MM.1S (cell line): ENCODE measurements at regions not wholly inside any gene's neighbourhood (a gene's known extent, or its start where the extent isn't known, plus 50 kb on each side); places are given as distances from the start of the nearest gene placed in this dataset.

Source experiments
- DNase-seq: peaks from one replicate; pipeline ENCODE4 v3.0.0-alpha.2; 2015
- H2AFZ ChIP-seq: fragments of 300-600 bp; sonication (generic); 2 replicates; pipeline ENCODE4 v1.6.0; 2016; ENCODE audit warnings: antibody characterized with exemption, low read length
- H3F3A ChIP-seq: fragments of 300-600 bp; sonication (generic); 2 replicates; pipeline ENCODE4 v1.6.1; 2016; ENCODE audit warnings: mild to moderate bottlenecking, antibody characterized with exemption, low read length, moderate library complexity, mixed read lengths; ENCODE audit not compliant: insufficient read depth
- H3K27ac ChIP-seq: fragments of 300-600 bp; sonication (generic); 2 replicates; pipeline ENCODE4 v1.5.1; 2016; ENCODE audit warnings: mild to moderate bottlenecking, low read length
- H3K27me3 ChIP-seq: fragments of 300-600 bp; sonication (generic); replicated peaks from 2 replicates; pipeline ENCODE4 v1.6.0; 2016; ENCODE audit warnings: low read length; ENCODE audit not compliant: insufficient read depth
- H3K36me3 ChIP-seq: fragments of 300-600 bp; sonication (generic); replicated peaks from 2 replicates; pipeline ENCODE4 v1.6.1; 2016; ENCODE audit warnings: mild to moderate bottlenecking, low read length, mixed read lengths; ENCODE audit not compliant: insufficient read depth
- H3K4me1 ChIP-seq: fragments of 300-600 bp; sonication (generic); 2 replicates; pipeline ENCODE4 v1.6.1; 2016; ENCODE audit warnings: low read length, mixed read lengths
- H3K4me2 ChIP-seq: fragments of 300-600 bp; sonication (generic); 2 replicates; pipeline ENCODE4 v1.6.0; 2016; ENCODE audit warnings: low read depth, low read length
- H3K4me3 ChIP-seq: fragments of 300-600 bp; sonication (generic); 2 replicates; pipeline ENCODE4 v1.5.1; 2016; ENCODE audit warnings: low read length, mixed read lengths
- H3K79me2 ChIP-seq: fragments of 300-600 bp; sonication (generic); 2 replicates; pipeline ENCODE4 v1.6.1; 2016; ENCODE audit warnings: mixed run types, low read length, mixed read lengths
- H3K9ac ChIP-seq: fragments of 300-600 bp; sonication (generic); 2 replicates; pipeline ENCODE4 v1.6.1; 2016; ENCODE audit warnings: low read length, mixed read lengths
- H3K9me2 ChIP-seq: fragments of 300-600 bp; sonication (generic); replicated peaks from 2 replicates; pipeline ENCODE4 v1.6.1; 2016; ENCODE audit warnings: mild to moderate bottlenecking, low read length, mixed read lengths; ENCODE audit not compliant: insufficient read depth
- H3K9me3 ChIP-seq: fragments of 300-600 bp; sonication (generic); replicated peaks from 2 replicates; pipeline ENCODE4 v1.6.1; 2016; ENCODE audit warnings: mild to moderate bottlenecking, low read length, mixed read lengths; ENCODE audit not compliant: insufficient read depth
- H4K20me1 ChIP-seq: fragments of 300-600 bp; sonication (generic); 2 replicates; pipeline ENCODE4 v1.6.1; 2016; ENCODE audit warnings: mild to moderate bottlenecking, low read length, moderate library complexity, mixed read lengths; ENCODE audit not compliant: insufficient read depth
- EZH2 ChIP-seq: fragments of 300-600 bp; sonication (generic); optimal IDR thresholded peaks from 2 replicates; pipeline ENCODE3; 2017; ENCODE audit warnings: low read depth, mild to moderate bottlenecking, antibody characterized with exemption, low read length, mixed read lengths
- EZH2phosphoT487 ChIP-seq: fragments of 300-600 bp; sonication (generic); IDR thresholded peaks from 2 replicates; pipeline ENCODE4 v1.6.1; 2018; ENCODE audit warnings: antibody characterized with exemption, low read length
- TF ChIP-seq, protein P1 (sequence below): fragments of 300-600 bp; sonication (generic); IDR thresholded peaks from 2 replicates; pipeline ENCODE4 v1.5.1; 2016; ENCODE audit warnings: antibody characterized with exemption, low read length, mixed read lengths

DNA sequence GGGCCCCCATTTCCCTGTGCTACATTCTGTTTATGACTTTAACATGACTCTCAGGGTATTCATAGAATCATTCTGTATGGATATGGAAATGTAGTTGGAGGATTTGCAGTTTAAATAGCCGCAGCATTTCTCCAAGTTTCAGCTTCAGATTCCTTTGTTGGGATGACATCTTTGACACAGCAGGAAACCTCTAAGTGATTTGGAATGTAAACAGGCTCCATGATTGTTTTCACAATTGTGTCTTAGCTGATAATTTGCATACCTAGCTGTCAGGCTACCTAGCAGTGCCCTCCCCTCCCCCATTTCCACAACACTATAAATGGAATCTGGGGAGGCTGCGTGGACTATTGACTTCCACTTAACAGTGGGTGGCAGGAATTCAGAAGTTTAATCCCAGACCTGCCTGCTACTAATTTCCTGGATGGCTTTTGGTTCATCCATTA is 290.2 kb downstream of the HLX start:
- no peaks in the 10 kb centered on the region for H3K27me3 ChIP-seq
- no peaks in the 10 kb centered on the region for H3K79me2 ChIP-seq
- no peaks in the 10 kb centered on the region for H3K9me2 ChIP-seq
- H2AFZ ChIP-seq: no peak overlapping the region
- H3K4me3 ChIP-seq: no peak overlapping the region
- no peak overlapping the region for H3K27ac ChIP-seq
- H4K20me1 ChIP-seq: no peaks in the 10 kb centered on the region
- no peaks in the 10 kb centered on the region for H3K9me3 ChIP-seq
- no peaks in the 10 kb centered on the region for H3K4me1 ChIP-seq
- TF ChIP-seq EZH2phosphoT487 (no peak), EZH2 (no peak)
- TF ChIP-seq, protein P1, sequence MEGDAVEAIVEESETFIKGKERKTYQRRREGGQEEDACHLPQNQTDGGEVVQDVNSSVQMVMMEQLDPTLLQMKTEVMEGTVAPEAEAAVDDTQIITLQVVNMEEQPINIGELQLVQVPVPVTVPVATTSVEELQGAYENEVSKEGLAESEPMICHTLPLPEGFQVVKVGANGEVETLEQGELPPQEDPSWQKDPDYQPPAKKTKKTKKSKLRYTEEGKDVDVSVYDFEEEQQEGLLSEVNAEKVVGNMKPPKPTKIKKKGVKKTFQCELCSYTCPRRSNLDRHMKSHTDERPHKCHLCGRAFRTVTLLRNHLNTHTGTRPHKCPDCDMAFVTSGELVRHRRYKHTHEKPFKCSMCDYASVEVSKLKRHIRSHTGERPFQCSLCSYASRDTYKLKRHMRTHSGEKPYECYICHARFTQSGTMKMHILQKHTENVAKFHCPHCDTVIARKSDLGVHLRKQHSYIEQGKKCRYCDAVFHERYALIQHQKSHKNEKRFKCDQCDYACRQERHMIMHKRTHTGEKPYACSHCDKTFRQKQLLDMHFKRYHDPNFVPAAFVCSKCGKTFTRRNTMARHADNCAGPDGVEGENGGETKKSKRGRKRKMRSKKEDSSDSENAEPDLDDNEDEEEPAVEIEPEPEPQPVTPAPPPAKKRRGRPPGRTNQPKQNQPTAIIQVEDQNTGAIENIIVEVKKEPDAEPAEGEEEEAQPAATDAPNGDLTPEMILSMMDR: no peak
- DNase-seq: no peak
- no peak overlapping the region for H3K4me2 ChIP-seq
- H3K9ac ChIP-seq: no peak overlapping the region
- no peaks in the 10 kb centered on the region for H3K36me3 ChIP-seq
- H3F3A ChIP-seq: no peaks in the 10 kb centered on the region

DNA sequence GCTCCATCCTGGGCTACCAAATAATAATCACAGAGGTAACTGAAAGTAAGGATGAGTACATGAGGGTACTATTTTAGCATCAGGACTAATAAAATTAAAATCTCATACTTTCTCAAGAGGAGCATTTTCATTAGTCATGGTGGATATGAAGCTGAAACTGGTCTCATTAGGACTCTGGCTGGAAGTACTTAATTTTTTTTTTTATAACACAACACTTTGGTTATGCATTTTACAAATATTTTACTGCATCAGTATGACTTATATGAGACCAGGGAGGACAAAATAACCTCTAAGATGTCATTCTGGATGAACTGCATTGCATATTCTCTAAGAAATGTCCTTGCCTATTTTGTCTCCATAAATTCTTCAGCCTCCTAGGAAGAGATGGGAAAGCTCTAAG is 290.9 kb downstream of the HLX start:
- Histone ChIP-seq H3K27me3 (no peaks in the 10 kb centered on the region), H3K9me3 (no peaks in the 10 kb centered on the region), H3K9ac (no peak overlapping the region), H3K36me3 (no peaks in the 10 kb centered on the region), H3K4me1 (no peaks in the 10 kb centered on the region), H2AFZ (no peak overlapping the region), H3K79me2 (no peaks in the 10 kb centered on the region), H3K4me2 (no peak overlapping the region), H3K27ac (no peak overlapping the region), H3F3A (no peaks in the 10 kb centered on the region), H4K20me1 (no peaks in the 10 kb centered on the region), H3K9me2 (no peaks in the 10 kb centered on the region), H3K4me3 (no peak overlapping the region)
- no peak for DNase-seq
- TF ChIP-seq, protein P1: no peak
- TF ChIP-seq EZH2phosphoT487 (no peak), EZH2 (no peak)

DNA sequence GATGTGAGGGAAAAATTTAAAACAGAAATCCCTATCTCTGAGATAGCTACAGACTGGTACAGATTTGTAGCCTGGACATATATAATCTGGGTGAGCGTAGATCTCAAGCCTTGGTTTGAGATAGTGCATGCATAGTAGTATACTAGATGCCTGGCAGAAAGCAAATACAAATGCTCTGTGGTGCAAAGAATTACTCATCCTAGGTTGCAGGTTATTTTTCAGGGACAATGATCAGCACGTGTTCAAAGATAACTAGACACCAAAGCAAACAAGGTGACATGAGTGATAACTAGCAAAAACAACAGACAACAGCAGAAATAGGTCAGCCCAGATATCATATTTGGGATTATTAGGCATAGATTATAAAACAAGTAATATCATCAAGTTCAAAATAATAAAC is 292.5 kb downstream of the HLX start:
- Histone ChIP-seq H3K4me1 (no peaks in the 10 kb centered on the region), H3K27ac (no peak overlapping the region), H3K9ac (no peak overlapping the region)

More for the DNA sequence above, 292.5 kb downstream of the HLX start:
- Histone ChIP-seq H3K36me3 (no peaks in the 10 kb centered on the region), H2AFZ (no peak overlapping the region), H3K9me2 (no peaks in the 10 kb centered on the region), H3K4me3 (no peak overlapping the region), H3K27me3 (no peaks in the 10 kb centered on the region), H3K79me2 (no peaks in the 10 kb centered on the region), H3F3A (no peaks in the 10 kb centered on the region), H3K4me2 (no peak overlapping the region), H3K9me3 (no peaks in the 10 kb centered on the region), H4K20me1 (no peaks in the 10 kb centered on the region)
- TF ChIP-seq, protein P1: no peak
- TF ChIP-seq EZH2phosphoT487 (no peak), EZH2 (no peak)
- no peak for DNase-seq
